ENCODE measurements at regions not wholly inside any gene's neighbourhood (a gene's known extent, or its start where the extent isn't known, plus 50 kb on each side); places are given as distances from the start of the nearest gene placed in this dataset.
"Not testable (repeated sequence)": the region's sequence is repeated elsewhere in the genome, so short reads cannot be mapped to it uniquely, and the experiment has no call there.

DNA sequence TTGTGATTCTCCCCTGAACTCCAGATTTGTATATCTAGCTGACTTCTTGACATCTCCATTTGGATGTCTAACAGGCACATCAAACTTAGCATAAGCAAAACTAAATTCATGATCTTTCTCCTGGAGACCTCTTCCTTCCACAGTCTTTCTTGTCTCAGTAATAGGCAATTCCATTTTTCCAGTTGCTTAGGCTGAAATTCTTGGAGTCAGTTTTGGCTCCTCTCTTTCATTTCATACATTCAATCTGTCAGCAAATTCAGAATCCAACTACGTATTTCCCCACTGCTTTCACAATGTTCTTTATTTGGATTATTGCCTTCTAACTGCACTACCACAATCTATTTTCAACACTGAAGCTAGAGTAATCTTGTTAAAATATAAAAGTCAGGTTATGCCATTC is 219.9 kb upstream of the GLRA2 start:
- TF ChIP-seq ZNF565 (CRISPR knock-in tag; conservative IDR thresholded peaks at IDR 0.05; ENCODE audit: low read depth) = no peak
- no peak for TF ChIP-seq ZNF8 (CRISPR knock-in tag; IDR thresholded peaks at IDR 0.05)
- TF ChIP-seq CSDC2 (CRISPR knock-in tag; IDR thresholded peaks at IDR 0.05) = no peak
- TF ChIP-seq, protein P1, sequence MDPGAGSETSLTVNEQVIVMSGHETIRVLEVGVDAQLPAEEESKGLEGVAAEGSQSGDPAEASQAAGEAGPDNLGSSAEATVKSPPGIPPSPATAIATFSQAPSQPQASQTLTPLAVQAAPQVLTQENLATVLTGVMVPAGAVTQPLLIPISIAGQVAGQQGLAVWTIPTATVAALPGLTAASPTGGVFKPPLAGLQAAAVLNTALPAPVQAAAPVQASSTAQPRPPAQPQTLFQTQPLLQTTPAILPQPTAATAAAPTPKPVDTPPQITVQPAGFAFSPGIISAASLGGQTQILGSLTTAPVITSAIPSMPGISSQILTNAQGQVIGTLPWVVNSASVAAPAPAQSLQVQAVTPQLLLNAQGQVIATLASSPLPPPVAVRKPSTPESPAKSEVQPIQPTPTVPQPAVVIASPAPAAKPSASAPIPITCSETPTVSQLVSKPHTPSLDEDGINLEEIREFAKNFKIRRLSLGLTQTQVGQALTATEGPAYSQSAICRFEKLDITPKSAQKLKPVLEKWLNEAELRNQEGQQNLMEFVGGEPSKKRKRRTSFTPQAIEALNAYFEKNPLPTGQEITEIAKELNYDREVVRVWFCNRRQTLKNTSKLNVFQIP (CRISPR knock-in tag; IDR thresholded peaks at IDR 0.05; ENCODE audit: borderline replicate concordance, low read depth) = no peak
- no peak for TF ChIP-seq ZFP30 (CRISPR knock-in tag; IDR thresholded peaks at IDR 0.05)
- no peak for TF ChIP-seq GLIS3 (CRISPR knock-in tag; IDR thresholded peaks at IDR 0.05)
- TF ChIP-seq, protein P2, sequence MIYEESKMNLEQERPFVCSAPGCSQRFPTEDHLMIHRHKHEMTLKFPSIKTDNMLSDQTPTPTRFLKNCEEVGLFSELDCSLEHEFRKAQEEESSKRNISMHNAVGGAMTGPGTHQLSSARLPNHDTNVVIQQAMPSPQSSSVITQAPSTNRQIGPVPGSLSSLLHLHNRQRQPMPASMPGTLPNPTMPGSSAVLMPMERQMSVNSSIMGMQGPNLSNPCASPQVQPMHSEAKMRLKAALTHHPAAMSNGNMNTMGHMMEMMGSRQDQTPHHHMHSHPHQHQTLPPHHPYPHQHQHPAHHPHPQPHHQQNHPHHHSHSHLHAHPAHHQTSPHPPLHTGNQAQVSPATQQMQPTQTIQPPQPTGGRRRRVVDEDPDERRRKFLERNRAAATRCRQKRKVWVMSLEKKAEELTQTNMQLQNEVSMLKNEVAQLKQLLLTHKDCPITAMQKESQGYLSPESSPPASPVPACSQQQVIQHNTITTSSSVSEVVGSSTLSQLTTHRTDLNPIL (CRISPR knock-in tag; IDR thresholded peaks at IDR 0.05; ENCODE audit: low read depth) = no peak
- no peak for TF ChIP-seq ARNTL (CRISPR knock-in tag; IDR thresholded peaks at IDR 0.05; ENCODE audit: borderline replicate concordance, low read depth)
- no peak for TF ChIP-seq ISL1 (CRISPR knock-in tag; IDR thresholded peaks at IDR 0.05)
- TF ChIP-seq PPARA (CRISPR knock-in tag; IDR thresholded peaks at IDR 0.05; ENCODE audit: borderline replicate concordance) = no peak
- no peak for TF ChIP-seq SNAI2 (CRISPR knock-in tag; IDR thresholded peaks at IDR 0.05)
- TF ChIP-seq ZFP3 (CRISPR knock-in tag; IDR thresholded peaks at IDR 0.05) = no peak
- TF ChIP-seq, protein P3, sequence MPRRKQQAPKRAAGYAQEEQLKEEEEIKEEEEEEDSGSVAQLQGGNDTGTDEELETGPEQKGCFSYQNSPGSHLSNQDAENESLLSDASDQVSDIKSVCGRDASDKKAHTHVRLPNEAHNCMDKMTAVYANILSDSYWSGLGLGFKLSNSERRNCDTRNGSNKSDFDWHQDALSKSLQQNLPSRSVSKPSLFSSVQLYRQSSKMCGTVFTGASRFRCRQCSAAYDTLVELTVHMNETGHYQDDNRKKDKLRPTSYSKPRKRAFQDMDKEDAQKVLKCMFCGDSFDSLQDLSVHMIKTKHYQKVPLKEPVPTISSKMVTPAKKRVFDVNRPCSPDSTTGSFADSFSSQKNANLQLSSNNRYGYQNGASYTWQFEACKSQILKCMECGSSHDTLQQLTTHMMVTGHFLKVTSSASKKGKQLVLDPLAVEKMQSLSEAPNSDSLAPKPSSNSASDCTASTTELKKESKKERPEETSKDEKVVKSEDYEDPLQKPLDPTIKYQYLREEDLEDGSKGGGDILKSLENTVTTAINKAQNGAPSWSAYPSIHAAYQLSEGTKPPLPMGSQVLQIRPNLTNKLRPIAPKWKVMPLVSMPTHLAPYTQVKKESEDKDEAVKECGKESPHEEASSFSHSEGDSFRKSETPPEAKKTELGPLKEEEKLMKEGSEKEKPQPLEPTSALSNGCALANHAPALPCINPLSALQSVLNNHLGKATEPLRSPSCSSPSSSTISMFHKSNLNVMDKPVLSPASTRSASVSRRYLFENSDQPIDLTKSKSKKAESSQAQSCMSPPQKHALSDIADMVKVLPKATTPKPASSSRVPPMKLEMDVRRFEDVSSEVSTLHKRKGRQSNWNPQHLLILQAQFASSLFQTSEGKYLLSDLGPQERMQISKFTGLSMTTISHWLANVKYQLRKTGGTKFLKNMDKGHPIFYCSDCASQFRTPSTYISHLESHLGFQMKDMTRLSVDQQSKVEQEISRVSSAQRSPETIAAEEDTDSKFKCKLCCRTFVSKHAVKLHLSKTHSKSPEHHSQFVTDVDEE (CRISPR knock-in tag; IDR thresholded peaks at IDR 0.05) = no peak
- no peak for TF ChIP-seq ZC3H10 (CRISPR knock-in tag; IDR thresholded peaks at IDR 0.05)
- TF ChIP-seq TCF4 (CRISPR knock-in tag; IDR thresholded peaks at IDR 0.05; ENCODE audit: borderline replicate concordance) = no peak
- TF ChIP-seq, protein P4, sequence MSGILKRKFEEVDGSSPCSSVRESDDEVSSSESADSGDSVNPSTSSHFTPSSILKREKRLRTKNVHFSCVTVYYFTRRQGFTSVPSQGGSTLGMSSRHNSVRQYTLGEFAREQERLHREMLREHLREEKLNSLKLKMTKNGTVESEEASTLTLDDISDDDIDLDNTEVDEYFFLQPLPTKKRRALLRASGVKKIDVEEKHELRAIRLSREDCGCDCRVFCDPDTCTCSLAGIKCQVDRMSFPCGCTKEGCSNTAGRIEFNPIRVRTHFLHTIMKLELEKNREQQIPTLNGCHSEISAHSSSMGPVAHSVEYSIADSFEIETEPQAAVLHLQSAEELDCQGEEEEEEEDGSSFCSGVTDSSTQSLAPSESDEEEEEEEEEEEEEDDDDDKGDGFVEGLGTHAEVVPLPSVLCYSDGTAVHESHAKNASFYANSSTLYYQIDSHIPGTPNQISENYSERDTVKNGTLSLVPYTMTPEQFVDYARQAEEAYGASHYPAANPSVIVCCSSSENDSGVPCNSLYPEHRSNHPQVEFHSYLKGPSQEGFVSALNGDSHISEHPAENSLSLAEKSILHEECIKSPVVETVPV (CRISPR knock-in tag; IDR thresholded peaks at IDR 0.05) = no peak
- TF ChIP-seq TOX (CRISPR knock-in tag; IDR thresholded peaks at IDR 0.05; ENCODE audit: borderline replicate concordance) = no peak
- TF ChIP-seq, protein P5, sequence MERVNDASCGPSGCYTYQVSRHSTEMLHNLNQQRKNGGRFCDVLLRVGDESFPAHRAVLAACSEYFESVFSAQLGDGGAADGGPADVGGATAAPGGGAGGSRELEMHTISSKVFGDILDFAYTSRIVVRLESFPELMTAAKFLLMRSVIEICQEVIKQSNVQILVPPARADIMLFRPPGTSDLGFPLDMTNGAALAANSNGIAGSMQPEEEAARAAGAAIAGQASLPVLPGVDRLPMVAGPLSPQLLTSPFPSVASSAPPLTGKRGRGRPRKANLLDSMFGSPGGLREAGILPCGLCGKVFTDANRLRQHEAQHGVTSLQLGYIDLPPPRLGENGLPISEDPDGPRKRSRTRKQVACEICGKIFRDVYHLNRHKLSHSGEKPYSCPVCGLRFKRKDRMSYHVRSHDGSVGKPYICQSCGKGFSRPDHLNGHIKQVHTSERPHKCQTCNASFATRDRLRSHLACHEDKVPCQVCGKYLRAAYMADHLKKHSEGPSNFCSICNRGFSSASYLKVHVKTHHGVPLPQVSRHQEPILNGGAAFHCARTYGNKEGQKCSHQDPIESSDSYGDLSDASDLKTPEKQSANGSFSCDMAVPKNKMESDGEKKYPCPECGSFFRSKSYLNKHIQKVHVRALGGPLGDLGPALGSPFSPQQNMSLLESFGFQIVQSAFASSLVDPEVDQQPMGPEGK (CRISPR knock-in tag; IDR thresholded peaks at IDR 0.05; ENCODE audit: borderline replicate concordance) = no peak
- no peak for TF ChIP-seq OSR1 (CRISPR knock-in tag; IDR thresholded peaks at IDR 0.05)
- no peak for TF ChIP-seq ZNF70 (CRISPR knock-in tag; IDR thresholded peaks at IDR 0.05)
- ATAC-seq = no peak

DNA sequence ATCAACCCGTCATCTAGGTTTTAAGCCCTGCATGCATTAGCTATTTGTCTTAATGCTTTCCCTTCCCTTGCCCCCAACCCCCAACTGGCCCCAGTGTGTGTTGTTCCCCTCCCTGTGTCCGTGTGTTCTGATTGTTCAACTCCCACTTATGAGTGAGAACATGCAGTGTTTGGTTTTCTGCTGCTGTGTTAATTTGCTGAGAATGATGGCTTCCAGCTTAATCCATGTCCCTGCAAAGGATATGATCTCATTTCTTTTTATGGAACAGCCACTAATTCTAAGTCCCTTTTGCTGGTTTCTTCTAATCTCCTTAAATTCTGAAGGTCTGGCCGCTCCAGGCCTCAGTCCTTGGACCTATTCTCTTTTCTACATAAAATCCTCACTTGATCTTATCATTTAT is 220.4 kb upstream of the GLRA2 start:
- not testable (repeated sequence) for ATAC-seq

DNA sequence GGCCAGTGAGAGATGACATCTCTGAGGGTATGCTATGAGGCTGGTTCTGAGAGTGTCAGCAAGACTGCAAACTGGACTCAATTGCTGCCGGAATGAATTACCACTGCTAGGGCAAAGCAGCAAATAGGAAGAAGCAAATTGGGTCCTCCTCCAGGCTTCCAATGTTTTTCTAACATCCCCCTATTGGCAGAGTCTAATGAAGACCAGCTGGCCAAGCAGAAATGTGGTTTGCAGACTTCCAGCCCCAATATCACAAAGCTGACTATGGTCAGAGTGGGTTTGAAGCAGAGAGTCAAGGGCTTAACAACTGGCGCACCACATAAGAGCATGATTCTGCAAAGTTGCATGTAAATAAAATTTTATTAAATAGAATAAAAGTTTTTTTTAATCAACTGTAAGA is 225.4 kb upstream of the GLRA2 start:
- no peak for ATAC-seq
- TF ChIP-seq TCF4 (CRISPR knock-in tag; IDR thresholded peaks at IDR 0.05; ENCODE audit: borderline replicate concordance) (no peak), TOX (CRISPR knock-in tag; IDR thresholded peaks at IDR 0.05; ENCODE audit: borderline replicate concordance) (no peak), ZNF565 (CRISPR knock-in tag; conservative IDR thresholded peaks at IDR 0.05; ENCODE audit: low read depth) (no peak), ZFP30 (CRISPR knock-in tag; IDR thresholded peaks at IDR 0.05) (no peak), ISL1 (CRISPR knock-in tag; IDR thresholded peaks at IDR 0.05) (no peak), ARNTL (CRISPR knock-in tag; IDR thresholded peaks at IDR 0.05; ENCODE audit: borderline replicate concordance, low read depth) (no peak), CSDC2 (CRISPR knock-in tag; IDR thresholded peaks at IDR 0.05) (no peak), ESRRG (CRISPR knock-in tag; IDR thresholded peaks at IDR 0.05) (no peak), ZFP3 (CRISPR knock-in tag; IDR thresholded peaks at IDR 0.05) (no peak), GLIS3 (CRISPR knock-in tag; IDR thresholded peaks at IDR 0.05) (no peak), PPARA (CRISPR knock-in tag; IDR thresholded peaks at IDR 0.05; ENCODE audit: borderline replicate concordance) (no peak), RARB (CRISPR knock-in tag; IDR thresholded peaks at IDR 0.05) (no peak), ZNF70 (CRISPR knock-in tag; IDR thresholded peaks at IDR 0.05) (no peak)
- TF ChIP-seq, protein P3 (CRISPR knock-in tag; IDR thresholded peaks at IDR 0.05) = no peak
- TF ChIP-seq, protein P2 (CRISPR knock-in tag; IDR thresholded peaks at IDR 0.05; ENCODE audit: low read depth) = no peak
- TF ChIP-seq, protein P1 (CRISPR knock-in tag; IDR thresholded peaks at IDR 0.05; ENCODE audit: borderline replicate concordance, low read depth) = no peak
